GM19452 (cell line): ENCODE measurements at regions not wholly inside any gene's neighbourhood (a gene's known extent, or its start where the extent isn't known, plus 50 kb on each side); places are given as distances from the start of the nearest gene placed in this dataset.

Experiments used
- ATAC-seq: cut with Tn5 transposase; IDR thresholded peaks from one replicate; pipeline ENCODE4 v1.9.1; 2021; ENCODE audit not compliant: unreplicated experiment

DNA sequence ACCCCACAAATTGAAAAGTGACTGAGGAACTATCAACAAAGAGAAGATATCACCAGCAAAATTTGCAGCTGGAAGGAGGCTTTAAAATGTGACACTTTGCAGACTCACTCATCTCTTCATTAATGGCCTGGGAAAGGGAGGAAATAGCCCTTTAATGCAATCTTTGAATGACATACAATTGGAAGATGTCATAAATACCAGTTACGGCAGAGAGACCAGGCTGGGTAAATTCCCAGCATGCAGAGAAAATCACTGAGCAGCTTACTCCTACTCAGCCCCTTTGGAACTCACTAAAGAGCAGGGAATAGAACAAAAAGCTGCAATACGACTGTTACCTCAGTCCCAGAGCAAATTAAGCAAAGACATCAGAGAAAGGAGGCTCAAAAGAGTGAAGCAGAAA lies 238.9 kb downstream of the HS3ST1 start:
- ATAC-seq = no peak

DNA sequence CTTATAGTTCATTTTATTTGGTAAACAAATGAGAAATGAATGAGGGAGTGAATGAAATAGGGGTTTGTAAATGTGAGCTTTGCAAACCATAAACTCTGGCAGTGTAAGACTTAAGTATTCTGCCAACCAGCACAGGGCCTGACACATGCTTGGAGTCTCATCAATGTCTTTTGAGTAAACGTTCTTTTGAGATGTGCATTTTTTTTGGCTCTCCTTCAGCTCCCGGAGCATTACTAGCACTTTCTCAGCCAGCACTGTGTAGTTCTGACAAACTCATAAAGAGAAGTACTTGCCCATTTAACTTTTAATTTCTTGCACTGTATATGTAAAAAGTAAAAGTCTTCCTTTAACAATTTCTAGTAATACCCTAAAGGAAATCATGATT lies 245.3 kb downstream of the HS3ST1 start:
- no peak for ATAC-seq

DNA sequence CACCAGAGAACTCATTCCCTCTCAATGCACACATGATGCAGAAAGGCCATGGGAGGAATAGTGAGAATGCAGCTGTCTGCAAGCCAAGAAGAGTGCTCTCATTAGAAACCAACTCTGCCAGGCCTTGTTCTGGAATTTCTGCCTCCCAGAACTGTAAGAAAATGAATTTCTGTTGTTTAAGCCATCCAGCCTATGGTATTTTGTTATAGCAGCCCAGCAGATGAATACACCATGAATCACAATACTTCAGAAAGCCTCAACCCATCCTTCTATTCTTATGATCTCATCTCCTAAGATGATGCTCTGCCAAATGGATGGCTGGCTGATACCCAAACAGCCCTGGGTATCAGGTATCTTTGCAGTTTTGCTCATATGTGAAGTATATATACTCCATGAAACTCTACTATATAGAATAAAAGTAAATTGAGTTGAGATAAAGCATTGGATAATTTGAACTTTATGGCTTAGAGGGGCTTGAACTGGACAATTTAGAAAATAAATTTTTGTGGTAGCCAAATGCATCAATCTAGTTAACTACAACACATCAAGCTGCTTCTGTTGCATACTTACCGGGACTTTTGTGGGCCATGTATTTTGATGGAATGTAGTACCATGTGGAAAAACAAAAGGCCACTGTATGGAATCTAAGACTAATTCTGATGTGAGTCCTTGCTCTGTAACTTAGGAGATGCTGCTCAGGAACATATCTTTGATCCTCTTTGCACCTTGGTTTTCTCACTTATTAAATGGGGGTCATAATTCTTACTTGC lies 245.9 kb downstream of the HS3ST1 start:
- no peak for ATAC-seq

DNA sequence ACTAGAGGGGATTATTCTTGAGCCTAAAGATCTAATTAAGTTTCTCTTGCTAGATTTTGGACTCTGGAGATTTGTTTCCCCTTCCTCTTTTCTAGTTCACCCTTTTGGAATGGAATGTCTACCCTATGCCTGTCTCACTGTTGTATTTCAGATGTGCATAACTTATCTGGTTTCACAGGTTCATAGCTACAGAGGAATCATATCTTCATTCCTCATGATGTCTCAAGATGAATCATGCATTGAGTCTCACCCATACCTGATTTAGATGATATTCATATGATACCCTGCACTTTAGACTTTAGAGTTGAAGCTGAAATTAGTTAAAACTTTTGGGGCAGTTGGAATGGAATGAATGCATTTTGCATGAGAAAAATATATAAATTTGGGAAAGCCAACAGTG lies 246.7 kb downstream of the HS3ST1 start:
- ATAC-seq = no peak

DNA sequence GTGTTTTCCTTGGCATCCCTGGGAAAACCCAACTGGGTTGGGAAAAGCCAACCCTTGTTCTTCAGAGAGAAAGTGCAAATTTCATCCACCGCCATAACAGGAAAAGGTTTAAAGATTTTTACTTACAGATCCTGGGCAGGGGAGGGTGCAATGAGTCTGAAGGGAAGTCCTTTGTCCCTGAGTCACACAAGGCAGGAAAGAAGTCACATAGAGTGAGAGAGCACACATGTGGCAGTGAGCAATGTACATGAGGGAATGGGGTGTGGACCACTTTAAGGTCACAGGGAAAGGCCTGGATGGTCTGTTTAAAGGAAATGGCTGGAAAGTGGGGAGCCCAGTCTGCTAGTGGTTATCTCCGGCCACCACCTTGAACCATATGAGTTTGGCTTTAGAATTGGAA lies 248.9 kb downstream of the HS3ST1 start:
- ATAC-seq = no peak

DNA sequence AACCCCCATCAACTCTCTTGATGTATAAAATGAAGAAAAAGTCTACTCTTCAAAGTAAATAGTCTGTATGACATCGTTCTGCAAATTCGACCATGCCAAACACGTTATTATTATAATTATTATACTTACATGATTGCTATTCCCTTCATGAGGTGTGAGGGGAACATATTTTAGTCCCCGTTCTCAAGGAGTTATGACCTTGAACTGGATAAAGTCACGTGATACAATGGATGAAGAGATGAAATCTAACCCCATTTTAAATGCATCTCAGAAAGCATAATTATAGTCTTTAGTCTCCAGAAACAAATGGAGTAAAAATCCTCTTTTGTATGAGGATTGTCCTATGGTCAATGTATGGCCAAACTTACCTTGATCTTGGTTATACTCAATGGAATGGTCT lies 250.3 kb downstream of the HS3ST1 start:
- no peak for ATAC-seq

GRCh38 chr4:11175374-11175773 lies 253.3 kb downstream of the HS3ST1 start:
- ATAC-seq = no peak

DNA sequence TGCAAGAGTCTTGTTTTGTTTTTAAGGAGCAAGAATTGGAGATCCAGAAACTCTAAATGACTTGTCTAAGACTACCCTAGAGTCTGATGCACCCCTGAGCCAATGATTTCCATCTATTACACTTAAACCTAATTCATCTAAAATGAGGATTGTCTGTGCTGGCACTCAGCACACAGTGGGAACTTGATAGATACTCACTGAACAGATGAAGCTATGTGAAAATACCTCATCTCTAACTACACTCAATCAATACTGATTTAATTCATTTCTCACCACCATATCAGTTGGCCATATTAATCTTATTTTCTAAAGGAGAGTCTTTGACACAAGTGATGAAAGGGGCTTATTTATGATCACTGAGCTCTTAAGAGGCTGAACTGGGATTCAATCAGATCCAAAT lies 262.1 kb downstream of the HS3ST1 start:
- no peak for ATAC-seq

- no peak for ATAC-seq
Measured at GRCh38 chr4:11166034-11166433, 262.7 kb downstream of the HS3ST1 start.

GRCh38 chr4:11165052-11165451 lies 263.6 kb downstream of the HS3ST1 start:
- ATAC-seq = no peak

DNA sequence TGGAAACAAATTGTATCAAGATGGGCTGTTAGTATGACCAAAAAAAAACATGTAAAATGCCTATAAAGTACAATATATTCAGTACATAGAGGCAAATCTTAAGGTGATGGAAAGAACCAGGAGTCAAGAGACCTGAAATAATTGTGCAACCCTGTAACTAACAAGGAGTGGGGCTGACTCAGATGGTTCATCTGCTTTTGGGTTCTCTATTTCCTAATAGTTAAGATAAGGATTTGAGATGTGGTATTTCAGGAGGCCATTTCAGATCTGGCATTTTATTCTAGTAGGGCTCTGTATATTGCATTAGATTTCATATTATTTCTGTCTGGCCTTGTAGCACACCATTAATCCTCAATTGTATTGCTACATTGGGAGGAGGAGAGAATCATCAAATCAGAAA lies 268.4 kb downstream of the HS3ST1 start:
- no peak for ATAC-seq

GRCh38 chr4:11158971-11159370 lies 269.7 kb downstream of the HS3ST1 start:
- no peak for ATAC-seq

GRCh38 chr4:11155208-11155867 lies 273.4 kb downstream of the HS3ST1 start:
- no peak for ATAC-seq

DNA sequence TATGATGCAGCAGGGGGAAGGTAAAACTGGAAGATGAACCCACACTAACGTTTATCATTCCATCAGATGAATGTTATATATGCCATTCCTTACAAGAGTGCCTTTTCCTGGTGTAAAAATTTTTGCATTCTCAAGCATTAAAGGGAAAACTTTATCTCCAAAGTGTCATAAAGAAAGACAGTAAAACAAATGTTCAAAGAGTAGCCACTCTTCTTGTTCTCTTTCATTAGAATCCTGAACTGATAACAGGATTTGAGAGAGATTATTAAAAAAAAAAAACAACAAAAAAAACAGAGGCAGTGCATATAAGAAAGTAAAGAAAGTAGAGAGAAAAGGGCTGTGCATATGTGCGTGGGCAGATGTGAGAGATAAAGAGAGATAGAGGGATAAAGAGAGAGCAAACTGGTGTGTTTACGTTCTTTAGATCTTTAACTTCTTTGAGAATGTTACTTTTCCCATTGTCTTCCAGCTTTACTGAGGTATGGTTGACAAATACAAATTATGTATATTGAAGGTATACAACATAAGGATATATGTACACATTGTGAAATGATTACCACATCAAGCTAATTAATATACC lies 275.4 kb downstream of the HS3ST1 start:
- no peak for ATAC-seq

GRCh38 chr4:11152684-11153083 lies 276.0 kb downstream of the HS3ST1 start:
- no peak for ATAC-seq

DNA sequence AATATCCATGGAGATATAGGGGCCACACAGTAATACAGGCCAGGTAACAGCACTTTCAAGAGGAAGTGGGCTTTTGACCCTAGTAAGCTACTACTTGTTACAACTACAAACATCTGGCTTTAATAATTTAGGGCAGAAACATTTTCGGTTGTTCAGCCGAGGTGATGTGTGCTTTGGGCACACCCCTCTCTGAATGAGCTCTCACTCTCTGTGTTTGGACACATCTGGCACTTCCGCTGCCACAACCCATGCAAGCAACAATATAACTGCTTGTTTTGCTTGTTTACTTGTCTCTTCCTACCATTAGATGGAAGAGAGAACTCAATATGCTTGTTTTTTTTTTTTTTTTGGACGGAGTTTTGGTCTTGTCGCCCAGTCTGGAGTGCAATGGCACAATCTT lies 277.2 kb downstream of the HS3ST1 start:
- ATAC-seq = no peak

GRCh38 chr4:11149612-11150259 lies 279.0 kb downstream of the HS3ST1 start:
- ATAC-seq = no peak

DNA sequence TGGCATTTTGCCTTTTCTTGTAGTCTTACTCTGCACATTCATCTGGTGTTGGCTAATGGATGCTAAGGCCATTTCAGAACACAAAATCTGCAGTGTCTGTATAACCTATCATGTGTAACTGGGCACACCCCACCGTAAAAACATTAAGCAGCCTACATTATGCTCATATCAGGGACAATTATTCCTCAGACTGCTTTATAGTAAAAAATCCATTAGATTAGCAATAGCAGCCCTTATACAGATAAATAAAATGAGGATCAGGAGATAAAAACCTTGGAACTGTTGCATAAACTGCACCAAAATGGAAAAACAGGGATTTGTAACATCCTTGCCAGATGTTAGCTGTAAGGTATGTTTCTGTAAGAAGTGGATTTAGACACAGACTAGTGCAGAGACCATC lies 288.8 kb downstream of the HS3ST1 start:
- ATAC-seq = no peak

- ATAC-seq = no peak
Measured at GRCh38 chr4:11138964-11139363, 289.7 kb downstream of the HS3ST1 start.

DNA sequence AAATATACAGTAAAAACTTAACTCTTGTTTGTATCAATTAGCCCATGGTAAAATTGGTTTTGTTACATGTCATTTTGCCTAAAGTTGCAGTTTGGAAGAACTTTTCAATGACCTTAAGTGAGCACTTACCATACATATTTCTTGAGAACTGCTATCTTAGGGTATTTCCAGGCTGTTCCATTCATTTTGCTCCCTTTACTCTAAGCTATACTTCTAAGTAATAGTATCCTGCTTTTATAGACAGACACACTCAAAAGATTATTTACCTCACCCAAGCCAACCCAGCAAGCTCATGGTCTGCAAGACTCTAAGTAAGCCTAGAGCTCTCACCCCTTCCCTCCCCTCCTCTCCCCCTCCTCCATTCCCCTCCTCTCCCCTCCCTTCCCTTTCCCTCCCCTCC lies 294.0 kb downstream of the HS3ST1 start:
- no peak for ATAC-seq

DNA sequence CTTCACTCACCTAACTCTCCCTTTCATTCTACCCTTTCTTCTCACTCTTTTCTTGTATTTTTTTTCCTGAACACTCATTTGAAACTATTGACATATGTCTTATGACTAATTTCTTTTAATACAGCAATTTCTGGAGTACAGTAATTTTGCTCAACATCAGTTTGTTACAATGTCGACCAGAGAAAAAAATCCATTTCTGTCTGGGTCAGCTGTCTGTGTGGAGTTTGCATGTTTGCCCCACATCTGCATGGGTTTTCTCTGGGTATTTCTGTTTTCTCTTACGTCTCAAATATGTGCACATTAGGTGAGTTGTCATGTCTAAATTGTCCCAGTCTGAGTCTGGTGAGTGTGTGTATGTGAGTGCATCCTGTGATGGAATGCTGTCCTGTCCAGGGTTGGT lies 294.8 kb downstream of the HS3ST1 start:
- no peak for ATAC-seq

- ATAC-seq = no peak
Measured at GRCh38 chr4:11132478-11132877, 296.2 kb downstream of the HS3ST1 start.
